ENCODE measurements at regions not wholly inside any gene's neighbourhood (a gene's known extent, or its start where the extent isn't known, plus 50 kb on each side); places are given as distances from the start of the nearest gene placed in this dataset.
"Not testable (repeated sequence)": the region's sequence is repeated elsewhere in the genome, so short reads cannot be mapped to it uniquely, and the experiment has no call there.

DNA sequence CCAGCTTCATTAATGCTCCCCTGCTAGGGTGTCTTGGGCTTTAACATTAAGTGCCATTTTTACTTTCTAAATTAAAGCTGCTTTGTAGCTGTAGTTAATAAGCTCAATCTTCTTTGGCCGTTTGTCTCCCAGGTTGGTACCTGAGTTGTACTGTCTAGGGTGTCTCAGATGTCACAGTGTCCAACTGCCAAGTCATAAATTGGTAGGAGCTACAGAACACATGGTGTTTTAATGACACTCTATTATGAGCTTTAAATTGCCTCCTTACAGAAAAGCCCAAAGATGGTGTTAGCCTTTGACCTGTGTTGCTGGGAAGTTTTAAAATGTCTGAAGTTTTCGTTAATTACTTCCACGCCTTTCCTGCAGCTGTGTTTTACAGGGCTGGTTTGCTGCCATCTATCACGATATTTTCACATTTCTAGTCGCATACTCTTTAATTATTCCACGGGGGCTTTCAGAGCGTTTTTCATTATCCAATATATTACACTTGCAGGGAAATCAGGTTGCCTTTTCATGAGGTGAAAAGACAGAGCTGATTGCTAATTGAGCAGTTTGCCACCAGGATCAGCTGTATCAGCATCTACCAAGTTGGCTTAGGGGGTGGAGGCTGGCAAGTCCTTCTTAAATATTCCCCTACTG, 247.8 kb upstream of the PLPP4 start:
- DNase-seq = no peak

- DNase-seq = no peak
Measured at GRCh38 chr10:120212275-120212674, 244.8 kb upstream of the PLPP4 start.

DNA sequence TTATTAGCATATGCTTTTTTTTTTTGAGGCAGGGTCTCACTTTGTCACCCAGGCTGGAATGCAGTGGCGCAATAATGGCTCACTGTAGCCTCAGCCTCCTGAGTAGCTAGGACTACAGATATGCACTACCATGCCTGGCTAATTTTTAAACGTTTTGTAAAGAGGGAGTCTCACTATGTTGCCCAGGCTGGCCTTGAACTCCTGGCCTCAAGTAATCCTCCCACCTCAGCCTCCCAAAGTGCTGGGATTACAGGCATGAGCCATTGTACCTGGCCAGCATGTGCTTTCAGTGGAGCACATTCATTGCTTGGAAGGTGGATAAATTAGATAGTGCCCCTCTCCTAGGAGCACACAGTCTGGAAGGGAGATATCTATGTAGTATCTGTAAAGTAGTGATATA, 243.7 kb upstream of the PLPP4 start:
- not testable (repeated sequence) for DNase-seq

DNA sequence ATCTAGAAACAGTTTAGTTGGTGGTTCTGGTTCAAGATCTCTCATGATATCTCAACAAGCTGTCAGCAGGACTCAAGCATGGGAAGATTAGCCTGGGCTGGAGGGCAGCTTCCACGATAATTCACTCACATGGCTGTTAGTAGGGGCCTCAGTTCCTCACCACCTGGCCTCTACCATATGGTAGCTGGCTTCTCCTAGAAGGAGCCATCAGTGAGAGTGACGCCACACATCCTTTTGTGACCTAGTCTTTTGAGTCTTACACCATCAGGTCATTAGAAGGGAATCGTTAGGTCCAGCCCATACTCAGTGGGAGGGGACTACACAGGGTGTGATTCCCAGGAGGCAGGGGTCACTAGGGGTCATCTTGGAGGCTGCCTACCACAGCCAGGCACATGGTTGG, 239.3 kb upstream of the PLPP4 start:
- DNase-seq = no peak

DNA sequence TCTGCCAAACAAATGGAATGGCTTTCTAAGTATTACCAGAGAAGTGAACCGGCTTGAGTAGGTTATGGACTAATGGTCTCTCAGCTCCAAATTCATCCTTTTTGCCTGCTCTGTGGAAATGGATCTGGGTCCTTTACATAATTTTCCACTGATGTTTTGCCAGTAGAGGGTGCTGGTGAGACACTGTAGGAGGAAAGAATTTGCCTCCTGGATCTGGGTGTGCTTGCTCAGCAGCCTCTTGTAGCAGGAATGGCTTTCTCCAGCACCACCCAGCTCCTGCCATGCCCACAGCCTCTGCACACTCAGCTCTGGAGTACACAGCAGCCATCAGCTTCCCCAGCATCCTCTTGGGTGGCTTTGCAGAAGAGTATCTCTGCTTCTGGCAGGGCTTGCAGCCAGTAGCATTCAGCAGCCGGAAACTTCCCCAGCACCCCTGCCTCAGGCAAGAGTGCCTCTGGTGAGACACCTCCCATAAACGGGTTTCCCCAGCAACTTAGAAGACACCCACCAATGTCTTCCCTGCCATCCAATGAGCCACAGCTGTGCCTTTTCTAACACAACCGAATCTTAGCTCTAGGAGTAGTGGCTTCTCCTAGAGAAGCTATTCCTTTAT, 235.0 kb upstream of the PLPP4 start:
- DNase-seq = no peak

- no peak for DNase-seq
Measured at GRCh38 chr10:120229641-120230040, 227.4 kb upstream of the PLPP4 start.

DNA sequence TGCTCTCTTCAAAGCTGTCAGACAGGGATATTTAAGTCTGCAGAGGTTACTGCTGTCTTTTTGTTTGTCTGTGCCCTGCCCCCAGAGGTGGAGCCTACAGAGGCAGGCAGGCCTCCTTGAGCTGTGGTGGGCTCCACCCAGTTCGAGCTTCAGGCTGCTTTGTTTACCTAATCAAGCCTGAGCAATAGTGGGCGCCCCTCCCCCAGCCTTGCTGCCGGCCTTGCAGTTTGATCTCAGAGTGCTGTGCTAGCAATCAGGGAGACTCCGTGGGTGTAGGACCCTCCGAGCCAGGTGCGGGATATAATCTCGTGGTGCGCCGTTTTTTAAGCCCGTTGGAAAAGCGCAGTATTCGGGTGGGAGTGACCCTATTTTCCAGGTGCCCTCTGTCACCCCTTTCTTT, 217.3 kb upstream of the PLPP4 start:
- not testable (repeated sequence) for DNase-seq

GRCh38 chr10:120251821-120252442, 205.1 kb upstream of the PLPP4 start:
- DNase-seq = no peak

DNA sequence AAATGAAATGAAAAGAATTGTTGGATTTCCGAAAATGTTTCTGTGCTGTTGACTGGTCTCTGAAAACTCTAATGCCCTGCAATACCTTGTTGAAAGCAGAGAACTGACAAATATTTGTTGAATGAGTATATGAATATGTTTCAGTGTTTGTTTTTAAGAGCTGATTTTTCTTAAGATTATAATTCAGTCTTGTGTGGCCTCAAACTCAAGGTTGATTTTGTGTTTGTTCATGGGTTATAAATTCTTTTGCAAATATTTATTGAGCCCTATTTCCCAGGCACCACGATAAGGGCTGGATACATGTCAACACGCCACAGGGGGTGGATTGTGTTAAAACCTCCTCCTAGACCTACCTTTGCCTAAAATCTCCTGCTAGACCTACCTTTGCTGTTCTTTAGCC, 203.9 kb upstream of the PLPP4 start:
- no peak for DNase-seq

DNA sequence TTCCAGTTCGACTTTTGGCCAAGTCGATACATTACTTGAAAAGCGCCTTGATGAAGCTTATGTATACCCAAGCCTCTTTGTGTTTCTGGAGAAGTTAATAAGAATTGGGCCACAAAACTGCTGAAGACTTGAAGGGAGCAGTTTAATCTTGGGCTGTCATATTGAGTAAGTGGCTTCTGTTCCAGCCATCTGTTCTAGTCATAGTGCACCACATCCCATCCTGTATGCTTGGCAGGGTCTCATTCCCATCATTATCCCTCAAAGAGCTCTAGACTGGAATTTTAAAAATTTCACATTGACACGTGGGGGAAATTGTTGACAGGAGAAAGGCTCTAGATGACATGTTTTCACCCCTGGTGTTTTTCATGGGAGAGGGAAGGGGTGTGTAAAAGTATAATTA, 196.6 kb upstream of the PLPP4 start:
- no peak for DNase-seq

DNA sequence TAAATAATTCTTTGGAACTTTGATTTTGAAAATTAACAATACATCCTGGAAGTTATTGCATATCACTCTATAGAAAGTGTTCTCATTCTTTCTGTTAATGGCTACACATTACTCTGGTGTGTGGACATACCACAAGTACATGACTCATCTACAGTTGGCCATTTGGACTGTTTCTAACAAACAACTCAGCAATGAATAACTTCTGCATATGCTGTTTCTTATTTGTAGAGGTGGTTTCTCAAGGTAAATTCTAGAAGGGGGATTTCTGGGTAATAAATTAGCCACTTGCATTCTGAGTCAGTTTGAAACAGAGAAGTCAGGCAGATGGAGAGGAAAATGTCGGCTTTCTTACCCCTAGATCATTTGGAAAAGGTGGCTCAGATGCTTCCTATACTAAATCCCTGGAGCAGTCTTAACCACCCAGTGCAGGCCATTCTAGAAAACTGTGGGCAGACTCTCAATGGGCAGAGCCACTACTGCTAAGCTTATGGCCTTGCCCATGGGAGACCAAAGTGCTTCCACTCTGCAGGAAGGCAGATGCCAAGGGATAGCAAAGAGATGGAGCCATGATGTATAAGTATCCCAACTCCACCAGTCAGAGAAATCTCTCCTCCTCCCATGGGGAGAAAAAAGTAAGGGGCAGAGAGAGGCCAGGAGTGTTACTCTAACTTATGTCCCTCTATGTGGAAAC, 194.0 kb upstream of the PLPP4 start:
- DNase-seq = no peak

- no peak for DNase-seq
Measured at GRCh38 chr10:120266022-120266421, 191.0 kb upstream of the PLPP4 start.

DNA sequence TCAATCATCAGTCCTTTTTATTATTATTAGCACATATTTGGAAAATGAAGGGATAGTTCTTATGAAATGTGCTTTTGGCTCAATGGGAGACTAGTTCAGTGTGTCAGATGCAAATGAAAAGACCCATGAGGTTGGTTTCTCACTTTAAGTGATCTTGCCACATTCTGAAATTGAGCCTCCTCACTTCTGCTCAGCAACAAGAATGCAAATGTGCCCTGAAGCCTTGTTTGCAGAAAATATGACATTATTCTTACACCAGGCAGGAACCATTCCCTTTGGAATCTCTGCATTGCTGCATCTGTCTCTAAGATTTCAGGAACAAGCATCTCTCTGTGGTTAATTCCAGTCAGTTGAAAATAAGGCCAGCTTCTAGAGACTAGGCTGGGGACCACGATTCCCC, 186.1 kb upstream of the PLPP4 start:
- no peak for DNase-seq

DNA sequence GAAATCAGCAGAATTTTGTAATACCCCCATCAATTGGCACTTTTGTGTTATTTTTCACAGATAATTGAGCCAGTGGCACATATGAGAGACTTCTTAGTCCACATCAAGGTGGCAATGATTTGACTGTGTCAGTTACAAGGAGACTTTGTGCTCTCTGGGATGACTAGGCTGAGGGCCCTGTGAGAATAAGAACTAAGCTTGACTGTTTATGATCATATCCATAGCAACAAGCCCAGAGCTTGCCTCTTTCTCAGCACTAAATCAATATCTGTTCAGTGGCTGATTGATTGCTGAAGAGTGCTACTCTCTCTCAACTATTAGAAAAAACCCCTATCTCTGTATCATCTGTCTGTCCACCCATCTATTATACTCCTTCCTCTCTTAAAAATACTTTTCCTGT, 185.3 kb upstream of the PLPP4 start:
- DNase-seq = no peak

DNA sequence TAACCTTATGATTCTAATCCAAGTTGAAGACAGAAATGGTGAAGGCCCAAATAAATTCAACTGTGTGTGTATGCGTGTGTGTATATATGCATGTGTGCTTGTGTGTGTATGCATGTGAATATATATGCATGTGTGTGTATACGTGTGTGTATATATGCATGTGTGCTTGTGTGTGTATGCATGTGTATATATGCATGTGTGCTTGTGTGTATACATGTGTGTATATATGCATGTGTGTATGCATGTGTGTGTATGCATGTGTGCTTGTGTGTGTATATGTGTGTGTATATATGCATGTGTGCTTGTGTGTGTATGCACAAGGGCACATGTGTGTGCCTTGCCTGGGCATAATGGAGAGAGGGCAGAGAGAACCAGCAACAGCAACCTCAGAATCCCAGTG, 184.7 kb upstream of the PLPP4 start:
- no peak for DNase-seq

DNA sequence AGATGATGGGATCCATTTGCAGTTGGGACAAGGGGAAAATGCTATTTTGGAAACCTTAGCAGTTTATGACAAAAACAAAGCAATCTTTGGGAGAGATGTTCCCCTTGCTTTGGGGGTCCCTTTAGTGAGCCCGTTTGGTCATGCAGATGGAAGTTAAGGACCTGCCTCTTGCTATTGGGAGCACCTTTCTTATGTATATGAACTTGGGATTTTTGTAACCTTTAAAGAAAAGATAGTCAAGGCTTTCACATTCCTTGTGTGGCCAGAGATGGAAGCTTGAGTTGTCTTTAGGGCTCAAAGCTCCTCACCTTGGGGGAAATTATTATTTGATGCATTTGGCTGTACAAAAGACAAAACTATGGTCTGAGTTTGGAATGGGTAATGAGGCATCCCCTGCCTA, 179.0 kb upstream of the PLPP4 start:
- DNase-seq = no peak

- no peak for DNase-seq
Measured at GRCh38 chr10:120279196-120279595, 177.8 kb upstream of the PLPP4 start.

- no peak for DNase-seq
Measured at GRCh38 chr10:120282421-120282820, 174.6 kb upstream of the PLPP4 start.

GRCh38 chr10:120282846-120283492, 174.1 kb upstream of the PLPP4 start:
- DNase-seq = no peak

DNA sequence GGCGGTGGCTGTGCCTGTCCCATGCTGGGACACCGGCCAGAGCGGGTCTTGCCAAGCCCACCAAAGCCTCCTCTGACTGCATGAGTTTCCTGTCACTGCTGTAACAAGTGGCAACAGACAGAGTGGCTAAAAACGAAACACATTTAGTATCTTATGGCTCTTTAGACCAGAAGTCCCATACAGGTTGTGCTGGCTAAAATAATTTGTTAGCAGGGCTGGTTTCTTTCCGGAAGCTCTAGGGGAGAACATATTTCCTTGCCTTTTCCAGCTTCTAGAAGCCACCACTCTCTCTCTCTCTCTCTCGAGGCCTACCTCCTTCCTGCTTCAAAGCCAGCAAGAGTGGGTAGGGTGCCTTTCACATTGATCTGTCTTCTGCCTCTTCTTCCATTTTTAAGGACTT, 171.6 kb upstream of the PLPP4 start:
- DNase-seq = no peak

GRCh38 chr10:120286280-120286679, 170.7 kb upstream of the PLPP4 start:
- no peak for DNase-seq

DNA sequence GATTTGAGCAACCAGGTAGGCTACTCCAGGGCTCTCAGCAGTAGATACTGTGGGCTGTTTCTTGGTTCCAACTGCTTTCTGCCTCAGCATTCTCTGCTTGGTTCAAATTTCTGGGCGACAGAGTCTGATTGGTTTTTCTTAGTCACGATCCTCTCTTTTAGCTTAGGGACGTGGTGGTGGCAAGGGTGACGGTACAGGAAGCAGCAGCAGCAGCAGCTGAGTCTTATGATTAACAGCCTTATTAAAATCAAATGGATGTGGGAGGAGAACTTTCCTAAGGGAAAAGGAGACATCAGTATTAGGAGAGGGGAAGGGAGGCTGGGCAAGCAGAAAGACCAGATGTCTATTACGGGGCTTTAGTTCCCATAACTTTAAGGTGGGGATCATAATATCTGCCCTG, 156.5 kb upstream of the PLPP4 start:
- no peak for DNase-seq

- no peak for DNase-seq
Measured at GRCh38 chr10:120308589-120308988, 148.4 kb upstream of the PLPP4 start.

DNA sequence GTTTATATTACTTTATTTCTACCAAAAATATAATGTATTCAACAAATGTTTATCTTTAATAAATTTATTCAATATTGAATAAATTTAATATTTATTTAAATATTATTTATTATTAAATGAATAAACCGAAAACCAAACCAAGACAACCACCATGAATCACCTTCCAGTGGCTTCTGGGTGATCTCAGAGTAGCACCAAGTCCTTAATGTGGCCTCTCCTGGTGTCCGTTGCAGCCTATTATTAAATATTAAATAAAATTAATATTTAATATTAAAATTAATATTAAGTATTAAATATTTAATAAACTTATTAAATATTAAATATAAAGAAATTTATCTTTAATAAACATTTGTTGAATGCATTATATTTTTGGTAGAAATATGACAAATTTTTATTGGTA, 143.3 kb upstream of the PLPP4 start:
- no peak for DNase-seq
